Peyer's patch (tissue), 4 donors: ENCODE measurements at regions not wholly inside any gene's neighbourhood (a gene's known extent, or its start where the extent isn't known, plus 50 kb on each side); places are given as distances from the start of the nearest gene placed in this dataset.

Experiments used
- DNase-seq, 3 donors: peaks; one replicate each; pipeline ENCODE4 v3.0.0-alpha.2; 2017 to 2019
- H3K27ac ChIP-seq, 4 donors: fragments of 200-600 bp; sonication (generic); one replicate each; pipeline ENCODE4 v1.5.1; 2016 to 2019
- H3K27me3 ChIP-seq, 2 donors: fragments of 200-600 bp; sonication (generic); one replicate each; pipeline ENCODE4 v1.5.1; 2019
- H3K36me3 ChIP-seq, 3 donors: fragments of 200-600 bp; sonication (generic); one replicate each; pipeline ENCODE4 v1.5.1; 2016 to 2019
- H3K4me1 ChIP-seq, 4 donors: fragments of 200-600 bp; sonication (generic); one replicate each; pipeline ENCODE4 v1.5.1; 2016 to 2019
- H3K4me3 ChIP-seq, 4 donors: fragments of 200-600 bp; sonication (generic); 1 replicate in 3 of 4; 2 replicates in 1 of 4; pipeline ENCODE4 v1.5.1; 2016 to 2019; ENCODE audit warnings: mild to moderate bottlenecking in 1 of 4
- H3K9me3 ChIP-seq, 4 donors: fragments of 200-600 bp; sonication (generic); one replicate each; pipeline ENCODE4 v1.5.1; 2016 to 2019; ENCODE audit warnings: mild to moderate bottlenecking in 1 of 4
- CTCF ChIP-seq, 6 experiments: fragments of 450-650 bp in 4 of 6; fragments of 200-600 bp in 2 of 6; sonication (generic) in 1 of 6; IDR thresholded peaks; one replicate each; pipeline ENCODE4 v1.5.1; 2017 to 2019; ENCODE audit warnings: antibody characterized with exemption in 6 of 6, mild to moderate bottlenecking in 3 of 6, moderate library complexity in 1 of 6
- POLR2A ChIP-seq, 2 donors: fragments of 450-650 bp; IDR thresholded peaks; one replicate each; pipeline ENCODE4 v1.5.1; 2017; ENCODE audit warnings: antibody characterized with exemption in 2 of 2, mild to moderate bottlenecking in 2 of 2, moderate library complexity in 2 of 2

- no peaks in the 10 kb centered on the region for H3K36me3 ChIP-seq
- no peaks in the 10 kb centered on the region for H3K9me3 ChIP-seq
- no peaks in the 10 kb centered on the region for H3K27me3 ChIP-seq
- H3K4me3 ChIP-seq = no peak overlapping the region
- TF ChIP-seq POLR2A (IDR thresholded peaks at IDR 0.05) (no peak), CTCF (IDR thresholded peaks at IDR 0.05) (no peak)
- no peak overlapping the region for H3K27ac ChIP-seq
- DNase-seq = no peak
- no peaks in the 10 kb centered on the region for H3K4me1 ChIP-seq
Observed at GRCh38 chr5:82387001-82387818, 109.1 kb upstream of the RPS23 start.

GRCh38 chr5:82386576-82386975 is 108.4 kb upstream of the RPS23 start:
- no peak for DNase-seq
- Histone ChIP-seq H3K27me3 (no peaks in the 10 kb centered on the region), H3K9me3 (no peaks in the 10 kb centered on the region), H3K4me3 (no peak overlapping the region), H3K27ac (no peak overlapping the region), H3K36me3 (no peaks in the 10 kb centered on the region), H3K4me1 (no peaks in the 10 kb centered on the region)
- TF ChIP-seq CTCF (IDR thresholded peaks at IDR 0.05) (no peak), POLR2A (IDR thresholded peaks at IDR 0.05) (no peak)

GRCh38 chr5:82384034-82384750 is 106.0 kb upstream of the RPS23 start:
- TF ChIP-seq CTCF (IDR thresholded peaks at IDR 0.05) (no peak), POLR2A (IDR thresholded peaks at IDR 0.05) (no peak)
- no peaks in the 10 kb centered on the region for H3K9me3 ChIP-seq
- no peak overlapping the region for H3K27ac ChIP-seq
- no peak for DNase-seq
- H3K4me3 ChIP-seq = no peak overlapping the region
- no peaks in the 10 kb centered on the region for H3K4me1 ChIP-seq
- H3K27me3 ChIP-seq = no peaks in the 10 kb centered on the region
- H3K36me3 ChIP-seq = no peaks in the 10 kb centered on the region

- H3K27me3 ChIP-seq = no peaks in the 10 kb centered on the region
- H3K9me3 ChIP-seq = no peaks in the 10 kb centered on the region
- H3K27ac ChIP-seq = no peak overlapping the region
- DNase-seq = no peak
- H3K36me3 ChIP-seq = no peaks in the 10 kb centered on the region
- H3K4me1 ChIP-seq = no peaks in the 10 kb centered on the region
- no peak for TF ChIP-seq CTCF (IDR thresholded peaks at IDR 0.05)
- no peak for TF ChIP-seq POLR2A (IDR thresholded peaks at IDR 0.05)
- H3K4me3 ChIP-seq = no peak overlapping the region
Observed at GRCh38 chr5:82381591-82381990, 103.4 kb upstream of the RPS23 start.

- H3K27ac ChIP-seq = no peak overlapping the region
- no peaks in the 10 kb centered on the region for H3K4me1 ChIP-seq
- no peak for TF ChIP-seq POLR2A (IDR thresholded peaks at IDR 0.05)
- TF ChIP-seq CTCF (IDR thresholded peaks at IDR 0.05) = no peak
- no peak for DNase-seq
- H3K36me3 ChIP-seq = no peaks in the 10 kb centered on the region
- H3K9me3 ChIP-seq = no peaks in the 10 kb centered on the region
- H3K4me3 ChIP-seq = no peak overlapping the region
- no peaks in the 10 kb centered on the region for H3K27me3 ChIP-seq
Observed at GRCh38 chr5:82376307-82376706, 98.2 kb upstream of the RPS23 start.
